ENCODE measurements at regions not wholly inside any gene's neighbourhood (a gene's known extent, or its start where the extent isn't known, plus 50 kb on each side); places are given as distances from the start of the nearest gene placed in this dataset.

GRCh38 chr10:125375210-125375609, 214.8 kb upstream of the CTBP2 start:
- intact Hi-C loops (cut with DNase I) = no loop called here
- Histone ChIP-seq H3K4me1 (ENCODE audit: insufficient read depth) (no peaks in the 10 kb centered on the region), H3K27ac (no peak overlapping the region), H3K4me3 (no peak overlapping the region), H3K9me3 (peaks cover 0 to 4% of the 10 kb centered on the region in 2 donors), H3K36me3 (no peaks in the 10 kb centered on the region), H3K27me3 (no peaks in the 10 kb centered on the region)
- TF ChIP-seq POLR2A (IDR thresholded peaks at IDR 0.05) (no peak), EP300 (IDR thresholded peaks at IDR 0.05) (no peak), CTCF (IDR thresholded peaks at IDR 0.05) (no peak)
- no peak for DNase-seq
- 53 to 62% (median 61%) methylated on average over 3 of the region's 3 CpGs for WGBS, 3 donors

GRCh38 chr10:125373546-125373945, 213.2 kb upstream of the CTBP2 start:
- Histone ChIP-seq H3K4me1 (ENCODE audit: insufficient read depth) (no peaks in the 10 kb centered on the region), H3K36me3 (no peaks in the 10 kb centered on the region), H3K27me3 (no peaks in the 10 kb centered on the region), H3K4me3 (no peak overlapping the region), H3K27ac (no peak overlapping the region), H3K9me3 (no peaks in the 10 kb centered on the region)
- TF ChIP-seq EP300 (IDR thresholded peaks at IDR 0.05) (no peak), POLR2A (IDR thresholded peaks at IDR 0.05) (no peak), CTCF (IDR thresholded peaks at IDR 0.05) (no peak)
- 76 to 83% (median 78%) methylated on average over 6 of the region's 6 CpGs for WGBS, 3 donors
- intact Hi-C loops (cut with DNase I) = no loop called here
- DNase-seq = no peak

- no peaks in the 10 kb centered on the region for H3K9me3 ChIP-seq
- no peaks in the 10 kb centered on the region for H3K27me3 ChIP-seq
- WGBS, 3 donors = 30 to 35% (median 31%) methylated on average over 17 of the region's 17 CpGs
- no peaks in the 10 kb centered on the region for H3K4me1 ChIP-seq (ENCODE audit: insufficient read depth)
- no peak for DNase-seq
- intact Hi-C loops (cut with DNase I) = no loop called here
- TF ChIP-seq POLR2A (IDR thresholded peaks at IDR 0.05) (no peak), EP300 (IDR thresholded peaks at IDR 0.05) (no peak), CTCF (IDR thresholded peaks at IDR 0.05) (no peak)
- no peaks in the 10 kb centered on the region for H3K36me3 ChIP-seq
- no peak overlapping the region for H3K4me3 ChIP-seq
- no peak overlapping the region for H3K27ac ChIP-seq
Observed at GRCh38 chr10:125370578-125370977, 210.2 kb upstream of the CTBP2 start.

DNA sequence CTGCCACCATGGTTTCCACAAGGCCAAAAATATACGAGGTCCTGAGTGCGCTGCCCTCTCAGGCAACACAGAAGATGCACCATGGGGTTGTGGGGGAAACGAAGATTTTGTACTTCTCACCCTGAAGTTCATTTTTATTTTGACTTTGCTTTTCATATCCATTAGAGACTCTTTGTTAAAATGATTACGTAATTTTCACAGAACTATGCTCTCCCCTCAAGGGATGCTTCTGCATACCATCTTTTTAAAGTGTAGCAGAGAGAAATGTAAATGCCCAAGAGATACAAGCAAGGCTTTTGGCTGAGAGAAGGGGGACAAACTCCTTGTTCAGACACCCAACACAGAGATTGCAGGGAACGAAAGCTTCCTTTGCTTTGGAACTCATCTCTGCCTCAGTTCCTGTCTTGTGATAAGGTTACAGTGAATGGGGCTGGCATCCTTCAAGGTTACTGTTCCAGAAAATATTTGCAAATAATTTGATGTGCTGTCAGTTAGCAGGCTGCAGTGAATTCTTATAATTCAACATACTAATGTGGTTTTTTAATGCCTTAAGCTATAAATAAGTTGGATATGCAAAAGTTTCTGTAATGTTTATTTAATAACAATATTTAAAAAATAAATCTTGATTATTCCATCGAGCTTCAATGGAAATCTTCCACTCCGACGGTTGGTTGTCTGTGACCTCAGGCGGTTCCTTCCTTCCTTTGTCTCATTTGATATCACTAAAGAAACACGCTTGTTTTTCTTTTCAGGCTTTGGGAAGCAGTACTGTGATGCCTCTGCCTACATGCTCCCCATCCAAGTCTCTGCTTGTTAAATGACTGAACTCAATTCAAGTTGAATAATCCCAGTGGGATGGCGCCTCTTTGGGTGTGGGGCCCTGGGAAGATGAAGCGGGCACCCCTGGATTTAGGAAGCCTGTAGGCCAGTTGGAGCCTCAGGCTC, 209.3 kb upstream of the CTBP2 start:
- intact Hi-C loops (cut with DNase I) = loop anchor here in 1 of 4 donors (10.0 kb wide), 1 partner anchor 745 kb away; no protein-coding TSS in a partner anchor

More for the DNA sequence above, 209.3 kb upstream of the CTBP2 start:
- no peak overlapping the region for H3K4me3 ChIP-seq
- whole genome bisulfite sequencing, 3 donors = 65 to 78% (median 68%) methylated on average over 12 of the region's 12 CpGs
- no peak for DNase-seq
- TF ChIP-seq CTCF (IDR thresholded peaks at IDR 0.05) (no peak), POLR2A (IDR thresholded peaks at IDR 0.05) (no peak), EP300 (IDR thresholded peaks at IDR 0.05) (no peak)
- H3K27me3 ChIP-seq = no peaks in the 10 kb centered on the region
- no peaks in the 10 kb centered on the region for H3K36me3 ChIP-seq
- H3K4me1 ChIP-seq (ENCODE audit: insufficient read depth) = no peaks in the 10 kb centered on the region
- H3K9me3 ChIP-seq = no peaks in the 10 kb centered on the region
- no peak overlapping the region for H3K27ac ChIP-seq

All from ovary (tissue), 7 donors.